OCI-LY3 (cell line): ENCODE measurements at regions not wholly inside any gene's neighbourhood (a gene's known extent, or its start where the extent isn't known, plus 50 kb on each side); places are given as distances from the start of the nearest gene placed in this dataset.

Experiments
- CTCF ChIP-seq: fragments of 200-600, 300-600 bp; sonication (generic); IDR thresholded peaks from 2 replicates; pipeline ENCODE4 v1.5.1; 2014; ENCODE audit warnings: antibody characterized with exemption, low read length, low read depth
- EZH2phosphoT487 ChIP-seq: fragments of 200-600 bp; shearing (Covaris generic); IDR thresholded peaks from 2 replicates; pipeline ENCODE4 v1.6.1; 2018; ENCODE audit warnings: antibody characterized with exemption, mixed run types, low read depth

GRCh38 chr15:46278486-46279090 lies 643.8 kb downstream of the SQOR start:
- TF ChIP-seq EZH2phosphoT487, result no peak
- TF ChIP-seq CTCF, result no peak
